Keratinocyte (primary cell): ENCODE measurements at regions not wholly inside any gene's neighbourhood (a gene's known extent, or its start where the extent isn't known, plus 50 kb on each side); places are given as distances from the start of the nearest gene placed in this dataset.

Source experiments
- EZH2 ChIP-seq: IDR thresholded peaks from one replicate; pipeline ENCODE4 v1.6.1; 2012; ENCODE audit warnings: inconsistent platforms, mild to moderate bottlenecking, low read length, moderate library complexity
- TF ChIP-seq, protein P1 (sequence below), 3 experiments: IDR thresholded peaks in 1 of 3; conservative IDR thresholded peaks in 1 of 3; optimal IDR thresholded peaks in 1 of 3; 2 replicates in 2 of 3; 3 replicates in 1 of 3; pipeline versions ENCODE3 to v1.5.1; 2011; ENCODE audit warnings: low read length in 3 of 3, mild to moderate bottlenecking in 3 of 3, moderate library complexity in 2 of 3, control low read depth in 1 of 3, inconsistent platforms in 1 of 3; ENCODE audit not compliant: insufficient read depth in 2 of 3; ENCODE audit errors: extremely low read depth in 1 of 3

DNA sequence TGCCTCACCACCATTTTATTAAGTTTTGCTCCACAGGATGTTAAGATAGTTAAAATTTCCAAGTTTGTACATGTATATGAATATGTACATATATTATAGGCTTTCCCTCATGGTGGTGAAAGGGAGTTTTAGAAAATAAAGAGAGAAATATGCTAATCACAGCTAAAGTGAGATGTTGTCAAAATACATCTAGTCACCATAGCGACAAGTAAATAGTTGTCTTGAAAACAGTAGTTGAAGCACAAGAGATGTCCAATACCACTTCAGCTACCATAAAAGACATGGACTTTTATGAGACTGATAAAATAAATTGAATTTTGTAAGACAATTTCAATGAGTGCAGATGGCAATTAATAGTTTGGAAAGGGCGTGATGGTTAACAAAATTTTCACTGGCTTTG is 1600.0 kb downstream of the BRINP3 start:
- no peak for TF ChIP-seq EZH2
- TF ChIP-seq, protein P1, sequence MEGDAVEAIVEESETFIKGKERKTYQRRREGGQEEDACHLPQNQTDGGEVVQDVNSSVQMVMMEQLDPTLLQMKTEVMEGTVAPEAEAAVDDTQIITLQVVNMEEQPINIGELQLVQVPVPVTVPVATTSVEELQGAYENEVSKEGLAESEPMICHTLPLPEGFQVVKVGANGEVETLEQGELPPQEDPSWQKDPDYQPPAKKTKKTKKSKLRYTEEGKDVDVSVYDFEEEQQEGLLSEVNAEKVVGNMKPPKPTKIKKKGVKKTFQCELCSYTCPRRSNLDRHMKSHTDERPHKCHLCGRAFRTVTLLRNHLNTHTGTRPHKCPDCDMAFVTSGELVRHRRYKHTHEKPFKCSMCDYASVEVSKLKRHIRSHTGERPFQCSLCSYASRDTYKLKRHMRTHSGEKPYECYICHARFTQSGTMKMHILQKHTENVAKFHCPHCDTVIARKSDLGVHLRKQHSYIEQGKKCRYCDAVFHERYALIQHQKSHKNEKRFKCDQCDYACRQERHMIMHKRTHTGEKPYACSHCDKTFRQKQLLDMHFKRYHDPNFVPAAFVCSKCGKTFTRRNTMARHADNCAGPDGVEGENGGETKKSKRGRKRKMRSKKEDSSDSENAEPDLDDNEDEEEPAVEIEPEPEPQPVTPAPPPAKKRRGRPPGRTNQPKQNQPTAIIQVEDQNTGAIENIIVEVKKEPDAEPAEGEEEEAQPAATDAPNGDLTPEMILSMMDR (optimal IDR thresholded peaks at IDR 0.05 in 1 of 3, IDR thresholded peaks at IDR 0.05 in 1 of 3, conservative IDR thresholded peaks at IDR 0.05 in 1 of 3; ENCODE audit: extremely low read depth in 1 of 3, insufficient read depth in 2 of 3, low read length in 3 of 3) = no peak
